H1 (cell line): ENCODE measurements at regions not wholly inside any gene's neighbourhood (a gene's known extent, or its start where the extent isn't known, plus 50 kb on each side); places are given as distances from the start of the nearest gene placed in this dataset.

Experiments
- CTCF ChIA-PET: fragments of 300-600 bp; sonication (Branson Sonifier 250); formaldehyde crosslinking; loops from one replicate; lab custom pipeline; 2021; ENCODE audit not compliant: partially characterized antibody; lab: Charles Lee
- POLR2A ChIA-PET: fragments of 300-600 bp; sonication (Branson Sonifier 250); formaldehyde crosslinking; loops from one replicate; lab custom pipeline; 2021; ENCODE audit warnings: inconsistent platforms; ENCODE audit not compliant: partially characterized antibody; lab: Charles Lee
- DNase-seq, 2 experiments: peaks; one replicate each; pipeline versions ENCODE4 v3.0.0 to v3.0.0-alpha.2; 2010 to 2022; ENCODE audit warnings: low spot score in 2 of 2, low read depth in 1 of 2, mixed read lengths in 1 of 2
- FAIRE-seq: peaks from 2 replicates; lab custom pipeline; 2011; peaks lifted over from hg19 to GRCh38; lab: Jason Lieb, UNC
- H2AFZ ChIP-seq: 2 replicates; pipeline ENCODE4 v1.8.1; 2012; ENCODE audit warnings: low read length, inconsistent platforms
- H2AK5ac ChIP-seq: 2 replicates; pipeline ENCODE4 v1.6.1; 2013; ENCODE audit warnings: low read depth, low read length
- H2BK120ac ChIP-seq: replicated peaks from 2 replicates; pipeline ENCODE3; 2013; ENCODE audit warnings: low read depth, low read length, inconsistent platforms
- H2BK12ac ChIP-seq: 2 replicates; pipeline ENCODE4 v1.6.1; 2013; ENCODE audit warnings: low read depth, low read length
- H2BK15ac ChIP-seq: 2 replicates; pipeline ENCODE4 v1.6.1; 2013; ENCODE audit warnings: low read length
- H2BK20ac ChIP-seq: 2 replicates; pipeline ENCODE4 v1.6.1; 2013; ENCODE audit warnings: low read length
- H2BK5ac ChIP-seq: 2 replicates; pipeline ENCODE4 v1.6.1; 2013; ENCODE audit warnings: low read depth, low read length
- H3K14ac ChIP-seq: 2 replicates; pipeline ENCODE4 v1.6.1; 2013; ENCODE audit warnings: inconsistent platforms; ENCODE audit not compliant: insufficient read length
- H3K18ac ChIP-seq: 2 replicates; pipeline ENCODE4 v1.6.1; 2013; ENCODE audit warnings: low read length; ENCODE audit errors: extremely low read depth
- H3K23ac ChIP-seq: 2 replicates; pipeline ENCODE4 v1.6.1; 2013; ENCODE audit warnings: inconsistent platforms; ENCODE audit not compliant: insufficient read length
- H3K23me2 ChIP-seq: 2 replicates; pipeline ENCODE4 v1.6.1; 2013; ENCODE audit warnings: low read depth, low read length
- H3K27ac ChIP-seq: 2 replicates; pipeline ENCODE4 v1.6.1; 2011; ENCODE audit warnings: low read depth, low read length, inconsistent platforms
- H3K27me3 ChIP-seq, 4 experiments: replicated peaks in 1 of 4; 1 replicate in 1 of 4; 2 replicates in 3 of 4; pipeline versions ENCODE4 v1.6.1 to v1.8.1; 2011 to 2013; ENCODE audit warnings: low read length in 3 of 4, mild to moderate bottlenecking in 3 of 4, inconsistent platforms in 2 of 4, mixed read lengths in 2 of 4, moderate library complexity in 1 of 4; ENCODE audit not compliant: control insufficient read depth in 3 of 4, insufficient read depth in 3 of 4; ENCODE audit errors: extremely low read depth in 1 of 4
- H3K36me3 ChIP-seq, 4 experiments: 2 replicates each; pipeline versions ENCODE4 v1.6.1 to v1.8.1; 2011 to 2013; ENCODE audit warnings: mild to moderate bottlenecking in 4 of 4, low read length in 3 of 4, moderate library complexity in 2 of 4, control low read depth in 1 of 4, inconsistent platforms in 1 of 4; ENCODE audit not compliant: insufficient read depth in 4 of 4, control insufficient read depth in 2 of 4
- H3K4ac ChIP-seq: replicated peaks from 2 replicates; pipeline ENCODE3; 2013; ENCODE audit warnings: low read length, low read depth, mixed read lengths, inconsistent platforms; ENCODE audit not compliant: insufficient read length
- H3K4me1 ChIP-seq, 4 experiments: replicated peaks in 1 of 4; 1 replicate in 1 of 4; 2 replicates in 3 of 4; pipeline versions ENCODE4 v1.6.1 to v1.8.1; 2011 to 2013; ENCODE audit warnings: low read length in 3 of 4, inconsistent platforms in 2 of 4, mixed read lengths in 1 of 4; ENCODE audit not compliant: insufficient read depth in 4 of 4, control insufficient read depth in 3 of 4
- H3K4me2 ChIP-seq, 2 experiments: 2 replicates each; pipeline versions ENCODE4 v1.6.1 to v1.8.1; 2011 to 2013; ENCODE audit warnings: low read depth in 2 of 2, low read length in 2 of 2, control low read depth in 1 of 2, inconsistent platforms in 1 of 2, mild to moderate bottlenecking in 1 of 2; ENCODE audit not compliant: insufficient read depth in 1 of 2
- H3K4me3 ChIP-seq, 4 experiments: fragments of 200-600, 300-600 bp in 1 of 4; sonication (generic), shearing (Covaris generic), sonication (Bioruptor Twin) in 1 of 4; 2 replicates each; pipeline versions ENCODE4 v1.5.1 to v1.8.1; 2011 to 2016; ENCODE audit warnings: low read length in 4 of 4, low read depth in 3 of 4, control low read depth in 2 of 4, inconsistent platforms in 2 of 4, mild to moderate bottlenecking in 2 of 4, mixed read lengths in 1 of 4, moderate library complexity in 1 of 4; ENCODE audit not compliant: insufficient read depth in 2 of 4; ENCODE audit errors: extremely low read depth in 1 of 4
- H3K56ac ChIP-seq: replicated peaks from 2 replicates; pipeline ENCODE3; 2013; ENCODE audit warnings: low read depth, mild to moderate bottlenecking, mixed read lengths, low read length, inconsistent platforms; ENCODE audit not compliant: insufficient read length
- H3K79me1 ChIP-seq: 2 replicates; pipeline ENCODE4 v1.6.1; 2013; ENCODE audit warnings: low read depth, low read length, control low read depth
- H3K79me2 ChIP-seq, 2 experiments: 2 replicates each; pipeline versions ENCODE4 v1.6.1 to v1.8.1; 2012 to 2013; ENCODE audit warnings: low read length in 2 of 2, mild to moderate bottlenecking in 2 of 2, inconsistent platforms in 1 of 2; ENCODE audit not compliant: insufficient read depth in 2 of 2, control insufficient read depth in 1 of 2
- H3K9ac ChIP-seq, 4 experiments: replicated peaks in 1 of 4; 1 replicate in 1 of 4; 2 replicates in 3 of 4; pipeline versions ENCODE4 v1.6.1 to v1.8.1; 2011 to 2013; ENCODE audit warnings: low read depth in 3 of 4, low read length in 3 of 4, control low read depth in 2 of 4, mild to moderate bottlenecking in 2 of 4, moderate library complexity in 2 of 4, inconsistent platforms in 1 of 4; ENCODE audit errors: extremely low read depth in 1 of 4
- H3K9me3 ChIP-seq, 2 experiments: 2 replicates each; pipeline versions ENCODE4 v1.6.1 to v1.8.1; 2012 to 2013; ENCODE audit warnings: mild to moderate bottlenecking in 2 of 2, moderate library complexity in 2 of 2, control low read depth in 1 of 2, inconsistent platforms in 1 of 2, low read depth in 1 of 2, low read length in 1 of 2, mixed read lengths in 1 of 2; ENCODE audit not compliant: insufficient read depth in 2 of 2
- H4K20me1 ChIP-seq, 2 experiments: replicated peaks in 1 of 2; 2 replicates each; pipeline versions ENCODE3 to v1.8.1; 2011 to 2013; ENCODE audit warnings: inconsistent platforms in 2 of 2, low read length in 2 of 2, mild to moderate bottlenecking in 1 of 2; ENCODE audit not compliant: insufficient read depth in 2 of 2, control insufficient read depth in 1 of 2
- H4K5ac ChIP-seq: 2 replicates; pipeline ENCODE4 v1.6.1; 2013; ENCODE audit warnings: low read length, low read depth, mixed read lengths, inconsistent platforms; ENCODE audit not compliant: insufficient read length
- H4K8ac ChIP-seq: 2 replicates; pipeline ENCODE4 v1.8.0; 2013; ENCODE audit warnings: mild to moderate bottlenecking, moderate library complexity, low read length, inconsistent platforms; ENCODE audit not compliant: insufficient read depth; ENCODE audit errors: extremely low read depth
- H4K91ac ChIP-seq: replicated peaks from 2 replicates; pipeline ENCODE3; 2013; ENCODE audit warnings: low read length, mixed read lengths, inconsistent platforms; ENCODE audit not compliant: insufficient read length
- ATF2 ChIP-seq: IDR thresholded peaks from 2 replicates; pipeline ENCODE4 v1.6.1; 2012; ENCODE audit warnings: low read length, inconsistent platforms
- BACH1 ChIP-seq: IDR thresholded peaks from 2 replicates; pipeline ENCODE4 v1.6.1; 2012; ENCODE audit warnings: low read length, improper control_type of control experiment
- CEBPB ChIP-seq: IDR thresholded peaks from 2 replicates; pipeline ENCODE4 v1.6.1; 2012; ENCODE audit warnings: low read depth, low read length
- E2F6 ChIP-seq: IDR thresholded peaks from 2 replicates; pipeline ENCODE4 v1.6.1; 2012; ENCODE audit warnings: inconsistent platforms
- EGR1 ChIP-seq: IDR thresholded peaks from 2 replicates; pipeline ENCODE4 v1.6.1; 2011; ENCODE audit warnings: low read depth, low read length, borderline replicate concordance
- GABPA ChIP-seq: IDR thresholded peaks from 2 replicates; pipeline ENCODE4 v1.6.1; 2011; ENCODE audit warnings: mild to moderate bottlenecking, low read length, moderate library complexity, borderline replicate concordance; ENCODE audit not compliant: insufficient read depth
- GTF2F1 ChIP-seq: IDR thresholded peaks from 2 replicates; pipeline ENCODE4 v1.6.1; 2012; ENCODE audit warnings: low read depth, low read length, improper control_type of control experiment, borderline replicate concordance
- JUN ChIP-seq: IDR thresholded peaks from 2 replicates; pipeline ENCODE4 v1.6.1; 2011; ENCODE audit warnings: low read depth, mild to moderate bottlenecking, improper control_type of control experiment, low read length
- KDM4A ChIP-seq: IDR thresholded peaks from one replicate; pipeline ENCODE4 v1.7.1; 2012; ENCODE audit warnings: low read depth, mild to moderate bottlenecking, moderate library complexity, low read length, inconsistent platforms; ENCODE audit not compliant: severe bottlenecking
- KDM5A ChIP-seq: fragments of 200-600 bp; IDR thresholded peaks from 2 replicates; pipeline ENCODE4 v1.7.1; 2012; ENCODE audit warnings: mild to moderate bottlenecking, low read length, inconsistent platforms, mixed read lengths
- RAD21 ChIP-seq, 2 experiments: IDR thresholded peaks in 1 of 2; conservative IDR thresholded peaks in 1 of 2; 2 replicates each; pipeline ENCODE4 v1.6.1; 2011; ENCODE audit warnings: low read depth in 2 of 2, low read length in 2 of 2, improper control_type of control experiment in 1 of 2, inconsistent platforms in 1 of 2, mild to moderate bottlenecking in 1 of 2, moderate library complexity in 1 of 2
- RXRA ChIP-seq: IDR thresholded peaks from 2 replicates; pipeline ENCODE4 v1.6.1; 2011; ENCODE audit warnings: low read depth, mild to moderate bottlenecking, low read length, moderate library complexity; ENCODE audit not compliant: insufficient read depth
- SP1 ChIP-seq: IDR thresholded peaks from 2 replicates; pipeline ENCODE4 v1.6.1; 2011; ENCODE audit warnings: low read depth, low read length
- WGBS, 2 experiments: shearing (Covaris generic) in 1 of 2; methylation state at CpG; one replicate each; pipeline versions ENCODE4 v1.1.6 to v1.1.7; 2013 to 2015; ENCODE audit warnings: low lambda C conversion rate in 2 of 2, mixed read lengths in 2 of 2, inconsistent platforms in 1 of 2, low coverage in 1 of 2, missing lambda C conversion rate in 1 of 2; ENCODE audit not compliant: insufficient replicate concordance in 2 of 2, insufficient coverage in 1 of 2, insufficient read length in 1 of 2; ENCODE audit errors: extremely low coverage in 1 of 2, missing lambda C conversion rate in 1 of 2; 5-methylcytosine and 5-hydroxymethylcytosine counted together

GRCh38 chr11:90803831-90804230, 581.0 kb upstream of the CHORDC1 start:
- Histone ChIP-seq H4K8ac (no peak overlapping the region), H3K79me2 (no peaks in the 10 kb centered on the region), H3K4me3 (no peak overlapping the region), H3K4ac (no peak overlapping the region), H3K4me2 (no peak overlapping the region), H3K9ac (no peak overlapping the region), H2BK5ac (no peak overlapping the region), H3K23me2 (no peaks in the 10 kb centered on the region), H3K14ac (no peak overlapping the region), H3K36me3 (no peaks in the 10 kb centered on the region), H2AK5ac (no peak overlapping the region), H3K4me1 (no peaks in the 10 kb centered on the region), H3K18ac (no peak overlapping the region), H4K20me1 (no peaks in the 10 kb centered on the region), H3K56ac (no peak overlapping the region), H3K27ac (no peak overlapping the region), H2BK120ac (no peak overlapping the region), H3K9me3 (no peaks in the 10 kb centered on the region), H4K91ac (no peak overlapping the region), H2BK20ac (no peak overlapping the region), H3K23ac (no peak overlapping the region), H2BK12ac (no peak overlapping the region), H3K79me1 (no peaks in the 10 kb centered on the region), H4K5ac (no peak overlapping the region), H2AFZ (no peak overlapping the region), H2BK15ac (no peak overlapping the region), H3K27me3 (no peaks in the 10 kb centered on the region)
- 92% methylated on average over 7 of the region's 7 CpGs; no CpG with 5 or more reads in 1 of the 2 experiments for WGBS, 2 experiments
- POLR2A ChIA-PET, result no interaction called here
- CTCF ChIA-PET, result no interaction called here
- FAIRE-seq (no peak), DNase-seq (no peak)
- TF ChIP-seq GABPA (no peak), RXRA (no peak), SP1 (no peak), KDM4A (no peak), BACH1 (no peak), ATF2 (no peak), E2F6 (no peak), RAD21 (IDR thresholded peaks at IDR 0.05 in 1 of 2, conservative IDR thresholded peaks at IDR 0.05 in 1 of 2; ENCODE audit: low read depth in 2 of 2, low read length in 2 of 2) (no peak), KDM5A (no peak), EGR1 (no peak), CEBPB (no peak), JUN (no peak), GTF2F1 (no peak)
